GM18517 (cell line): ENCODE measurements at regions not wholly inside any gene's neighbourhood (a gene's known extent, or its start where the extent isn't known, plus 50 kb on each side); places are given as distances from the start of the nearest gene placed in this dataset.
"Not testable (repeated sequence)": the region's sequence is repeated elsewhere in the genome, so short reads cannot be mapped to it uniquely, and the experiment has no call there.

Source experiments
- ATAC-seq: cut with Tn5 transposase; IDR thresholded peaks from one replicate; pipeline ENCODE4 v1.9.1; 2021; ENCODE audit warnings: mild to moderate bottlenecking, moderate library complexity; ENCODE audit not compliant: unreplicated experiment

DNA sequence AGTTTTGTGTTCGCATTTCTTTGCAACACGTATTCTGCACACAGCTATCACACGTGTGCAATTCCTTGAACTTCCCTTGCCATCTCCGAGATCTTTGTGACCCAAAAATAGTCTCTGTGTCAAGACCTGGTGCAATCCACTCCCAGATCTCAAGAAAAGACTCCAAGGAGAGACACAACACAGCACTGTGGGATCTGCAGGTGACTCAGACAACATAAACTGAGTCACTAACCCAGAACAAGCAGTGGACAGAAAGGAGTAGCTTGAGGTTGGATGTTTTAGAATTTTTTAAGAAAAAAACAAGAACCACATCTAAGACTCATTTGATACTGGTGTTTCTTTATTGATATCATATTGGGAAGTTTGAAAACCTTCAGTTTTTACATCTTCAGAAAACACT is 396.9 kb downstream of the AGTPBP1 start:
- ATAC-seq: no peak

DNA sequence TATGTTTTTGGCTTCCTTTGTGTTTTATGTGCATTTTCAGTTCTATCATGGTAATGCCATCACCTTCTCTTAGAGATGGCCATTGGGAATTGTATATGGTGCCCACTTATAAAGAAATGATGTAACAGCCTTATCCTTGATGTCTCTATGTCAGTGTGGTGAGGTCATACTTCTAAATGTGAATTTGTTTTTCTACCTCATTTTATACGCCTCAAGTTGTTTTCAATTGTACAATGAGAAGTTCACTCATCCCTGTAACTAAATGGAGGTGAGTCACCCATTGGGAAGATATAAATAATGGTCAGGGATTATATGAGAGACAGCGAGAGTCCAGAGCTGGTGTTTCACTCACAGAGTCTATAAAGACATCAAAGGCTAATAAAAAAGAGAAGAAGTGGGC is 402.4 kb downstream of the AGTPBP1 start:
- no peak for ATAC-seq

- ATAC-seq: no peak
Observed at GRCh38 chr9:85334228-85334627, 407.5 kb downstream of the AGTPBP1 start.

- no peak for ATAC-seq
Observed at GRCh38 chr9:85332487-85332886, 409.3 kb downstream of the AGTPBP1 start.

- ATAC-seq: no peak
Observed at GRCh38 chr9:85331626-85332025, 410.1 kb downstream of the AGTPBP1 start.

DNA sequence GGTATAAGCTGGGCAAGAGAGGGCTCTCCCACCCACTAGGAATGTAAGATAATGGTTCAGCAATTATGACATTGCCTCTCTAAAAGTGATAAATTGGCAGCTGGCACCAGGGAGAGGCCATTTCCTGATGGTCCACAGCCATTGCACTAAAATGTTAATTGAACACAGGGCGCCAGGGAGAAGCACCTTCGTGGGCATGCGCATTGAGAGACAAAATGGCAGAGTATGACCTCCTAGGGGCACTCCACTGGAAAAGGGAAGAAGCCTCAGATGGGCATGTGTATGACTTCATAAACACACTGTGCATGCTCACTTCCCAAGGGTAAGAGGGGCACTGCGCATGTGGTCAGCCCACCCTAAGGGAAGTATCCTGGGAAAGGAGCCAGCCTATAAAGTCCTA is 419.2 kb downstream of the AGTPBP1 start:
- ATAC-seq: no peak

DNA sequence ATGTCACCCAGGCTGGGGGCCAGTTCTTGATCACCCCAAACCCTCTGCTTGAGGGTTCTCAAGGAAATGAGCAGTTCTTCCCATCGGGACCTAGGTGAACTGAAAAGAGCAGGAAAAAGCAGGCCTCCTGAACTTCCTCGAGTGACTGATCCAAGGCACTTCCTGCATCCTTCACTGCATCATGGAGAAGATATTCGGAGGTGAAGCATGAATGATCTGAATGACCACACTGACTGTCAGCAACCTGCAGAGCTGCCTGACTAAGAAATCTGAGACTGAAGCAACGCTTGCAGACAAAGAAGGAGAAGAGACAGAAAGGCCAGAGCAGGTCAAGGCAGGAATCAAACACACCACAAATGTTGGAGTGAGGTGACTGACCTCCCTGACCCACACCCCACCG is 420.2 kb downstream of the AGTPBP1 start:
- ATAC-seq: no peak

- ATAC-seq: no peak
Observed at GRCh38 chr9:85319936-85320656, 421.7 kb downstream of the AGTPBP1 start.

DNA sequence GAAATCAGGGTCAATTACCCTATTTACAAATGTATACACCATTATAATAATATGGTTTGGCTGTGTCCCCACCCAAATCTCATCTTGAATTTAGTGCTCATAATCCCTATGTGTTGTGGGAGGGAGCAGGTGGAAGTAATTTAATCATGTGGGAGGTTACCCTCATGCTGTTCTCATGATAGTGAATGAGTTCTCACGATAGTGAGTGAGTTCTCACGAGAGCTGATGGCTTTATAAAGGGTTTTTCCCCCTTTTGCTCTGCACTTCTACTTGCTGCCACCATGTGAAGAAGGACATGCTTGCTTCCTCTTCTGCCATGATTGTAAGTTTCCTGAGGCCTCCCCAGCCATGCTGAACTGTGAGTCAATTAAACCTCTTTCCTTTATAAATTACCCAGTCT is 426.2 kb downstream of the AGTPBP1 start:
- not testable (repeated sequence) for ATAC-seq

DNA sequence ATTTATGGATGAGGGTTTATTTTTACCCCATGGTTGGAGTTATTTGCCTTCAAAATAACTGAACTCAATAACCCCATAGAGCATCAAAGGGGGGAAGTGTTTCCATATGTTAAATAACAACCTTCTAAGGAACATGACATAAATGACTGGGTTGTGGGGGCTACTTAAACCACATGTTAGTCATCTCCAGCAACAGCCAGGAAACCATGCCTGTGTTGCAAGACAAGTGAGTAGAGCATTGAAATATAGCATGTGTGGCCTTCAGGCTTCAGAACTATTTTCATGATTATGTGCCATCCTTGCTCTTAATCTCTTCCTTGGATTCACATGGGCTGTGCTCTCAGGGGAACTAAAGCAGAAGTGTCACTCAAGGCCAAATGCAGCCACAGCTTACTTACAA is 431.2 kb downstream of the AGTPBP1 start:
- no peak for ATAC-seq

GRCh38 chr9:85303757-85304134 is 438.0 kb downstream of the AGTPBP1 start:
- ATAC-seq: no peak

DNA sequence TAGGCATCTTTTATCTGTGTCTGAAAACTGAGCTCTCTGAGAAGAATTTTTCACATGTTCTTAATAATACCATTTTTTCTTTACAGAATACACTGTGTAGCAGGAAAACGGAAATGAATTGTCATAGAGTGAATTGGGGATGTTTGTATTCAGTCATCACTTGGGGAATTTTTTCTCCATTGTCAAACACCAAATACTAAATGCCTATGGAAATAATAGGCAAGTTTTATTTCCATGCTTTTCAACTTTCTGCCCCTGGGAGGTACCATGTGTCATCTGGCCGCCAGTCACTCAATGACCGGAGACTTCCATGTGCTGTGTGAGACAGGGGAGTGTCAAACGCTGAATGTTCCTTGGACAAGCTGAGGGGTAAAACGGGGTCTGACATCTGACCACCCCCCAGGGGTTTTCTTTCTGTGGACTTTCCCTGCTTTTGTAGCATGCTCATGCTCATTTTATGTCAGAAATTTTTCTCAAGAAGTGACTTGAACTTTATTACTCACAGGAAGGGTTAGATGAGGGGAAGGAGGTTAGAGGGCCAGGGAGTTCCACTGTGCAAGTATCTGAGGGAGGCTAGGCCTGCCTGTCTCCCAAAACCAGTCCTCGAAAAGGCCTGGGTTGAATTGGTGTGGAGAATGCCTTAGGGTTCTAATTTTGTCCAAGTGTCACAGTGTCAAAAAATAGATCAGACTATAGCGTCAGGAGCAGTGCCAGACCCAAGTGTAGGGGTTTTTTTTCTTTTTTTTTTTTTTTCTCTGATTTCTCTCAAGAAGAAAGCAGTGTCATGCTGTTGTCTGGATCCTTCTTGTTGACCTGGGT is 438.6 kb downstream of the AGTPBP1 start:
- no peak for ATAC-seq

GRCh38 chr9:85298499-85298898 is 443.3 kb downstream of the AGTPBP1 start:
- no peak for ATAC-seq

DNA sequence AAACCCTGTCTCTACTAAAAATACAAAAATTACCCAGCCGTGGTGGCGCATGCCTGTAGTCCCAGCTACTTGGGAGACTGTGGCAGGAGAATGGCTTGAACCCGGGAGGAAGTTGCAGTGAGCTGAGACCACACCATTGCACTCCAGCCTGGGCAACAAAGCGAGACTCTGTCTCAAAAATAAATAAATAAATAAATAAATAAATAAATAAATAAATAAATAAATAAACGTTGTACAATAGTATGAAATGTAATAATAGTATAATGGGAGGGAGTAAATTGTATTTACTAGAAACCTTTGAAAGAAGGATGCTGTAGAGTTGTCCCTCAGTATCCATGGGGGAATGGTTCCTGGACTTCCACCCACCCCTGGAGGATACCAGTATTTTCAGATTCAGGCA is 446.5 kb downstream of the AGTPBP1 start:
- not testable (repeated sequence) for ATAC-seq

- no peak for ATAC-seq
Observed at GRCh38 chr9:85292261-85292660, 449.5 kb downstream of the AGTPBP1 start.

GRCh38 chr9:85291266-85291665 is 450.5 kb downstream of the AGTPBP1 start:
- ATAC-seq: no peak

GRCh38 chr9:85290019-85290418 is 451.7 kb downstream of the AGTPBP1 start:
- no peak for ATAC-seq

DNA sequence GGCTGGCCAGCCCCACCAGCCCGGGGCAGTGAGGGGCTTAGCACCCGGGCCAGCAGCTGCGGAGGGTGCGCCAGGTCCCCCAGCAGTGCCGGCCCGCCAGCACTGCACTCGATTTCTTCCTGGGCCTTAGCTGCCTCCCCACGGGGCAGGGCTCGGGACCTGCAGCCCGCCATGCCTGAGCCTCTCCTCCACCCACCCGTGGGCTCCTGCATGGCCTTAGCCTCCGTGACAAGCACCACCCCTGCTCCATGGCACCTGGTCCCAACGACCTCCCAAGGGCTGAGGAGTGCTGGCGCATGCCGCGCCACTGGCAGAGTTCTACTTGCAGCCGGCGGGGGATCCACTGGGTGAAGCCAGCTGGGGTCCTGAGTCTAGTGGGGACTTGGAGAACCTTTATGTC is 452.6 kb downstream of the AGTPBP1 start:
- ATAC-seq: no peak

DNA sequence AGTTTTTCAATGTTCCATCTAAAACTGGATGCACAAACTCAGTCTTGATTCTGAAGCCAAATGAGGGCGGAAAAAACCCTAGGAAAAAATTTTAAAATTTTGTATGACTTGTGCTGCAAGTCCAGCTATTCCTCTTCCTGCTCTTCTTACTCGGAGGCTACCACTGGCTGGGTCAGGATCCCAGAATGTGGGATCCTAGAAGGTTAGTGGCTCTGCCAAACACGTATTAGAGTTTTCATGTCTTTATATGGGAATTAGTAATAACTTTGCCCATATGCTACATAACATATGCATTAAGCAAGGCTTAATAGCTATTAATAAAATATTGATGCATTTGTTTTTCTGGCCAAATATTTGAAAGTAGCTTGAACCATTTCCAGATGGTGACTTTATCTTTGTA is 458.3 kb downstream of the AGTPBP1 start:
- no peak for ATAC-seq

DNA sequence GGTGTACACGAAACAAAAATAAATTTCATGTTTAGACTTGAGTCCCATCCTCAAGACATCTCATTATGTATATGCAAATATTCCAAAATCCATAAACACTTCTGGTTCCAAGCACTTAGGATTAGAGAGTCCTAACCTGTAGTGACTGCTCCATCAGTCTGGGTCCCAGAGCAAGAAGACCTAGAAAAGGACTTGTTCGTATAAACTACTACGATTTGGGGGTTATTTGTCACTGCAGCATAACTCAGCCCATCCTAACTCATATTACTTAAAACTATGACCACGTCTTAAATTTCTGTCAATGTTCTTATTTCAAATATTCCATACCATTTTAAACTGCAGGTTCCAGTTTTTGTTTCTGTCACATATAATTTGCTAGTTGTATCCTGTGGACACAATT is 463.0 kb downstream of the AGTPBP1 start:
- ATAC-seq: no peak

- no peak for ATAC-seq
Observed at GRCh38 chr9:85276741-85277140, 465.0 kb downstream of the AGTPBP1 start.

- no peak for ATAC-seq
Observed at GRCh38 chr9:85269811-85270210, 471.9 kb downstream of the AGTPBP1 start.
